HCT116 (cell line): ENCODE measurements at regions not wholly inside any gene's neighbourhood (a gene's known extent, or its start where the extent isn't known, plus 50 kb on each side); places are given as distances from the start of the nearest gene placed in this dataset.

ENCODE experiments used
- ATAC-seq: fragments of 200-7000 bp; cut with Tn5 transposase; 2 replicates; pipeline ENCODE4 v1.9.1; 2020; ENCODE audit warnings: mild to moderate bottlenecking, moderate library complexity
- BruUV-seq: library from RNA; stranded (reverse); fragments of 400-500 nt; replicated peaks from 2 replicates; lab custom pipeline; 2021; lab: Mats Ljungman, UMichigan
- CTCF ChIA-PET: fragments of 300-600 bp; sonication (Branson Sonifier 250); formaldehyde crosslinking; loops from one replicate; lab custom pipeline; 2021; ENCODE audit warnings: antibody characterized with exemption; lab: Charles Lee
- POLR2A ChIA-PET: fragments of 300-600, 350-600 bp; sonication (Branson Sonifier 250); formaldehyde crosslinking; loops from one replicate; lab custom pipeline; 2021; ENCODE audit warnings: antibody characterized with exemption; lab: Charles Lee
- RAD21 ChIA-PET, 2 experiments: fragments of 300-600 bp; sonication (Branson Sonifier 250); formaldehyde crosslinking; loops; one replicate each; lab custom pipeline; 2023; ENCODE audit warnings: low total read pairs in 2 of 2; ENCODE audit not compliant: uncharacterized antibody in 2 of 2, unreplicated experiment in 2 of 2, low non-redundant PET in 1 of 2; lab: Charles Lee
- DNase-seq: peaks from one replicate; pipeline ENCODE4 v3.0.0-alpha.2; 2010; ENCODE audit warnings: low read depth, low spot score
- H2AFZ ChIP-seq: fragments of 200-600 bp; shearing (Covaris generic), sonication (generic); 2 replicates; pipeline ENCODE4 v1.6.1; 2017; ENCODE audit warnings: low read depth, mixed run types, mixed read lengths, antibody characterized with exemption, low read length; ENCODE audit not compliant: poor library complexity, severe bottlenecking
- H3K27ac ChIP-seq: 2 replicates; pipeline ENCODE4 v1.5.1; 2012; ENCODE audit warnings: low read depth, low read length
- H3K27me3 ChIP-seq: fragments of 200-600 bp; sonication (generic); 2 replicates; pipeline ENCODE4 v1.6.1; 2016; ENCODE audit warnings: mixed run types, low read length, mixed read lengths; ENCODE audit not compliant: insufficient read depth
- H3K36me3 ChIP-seq, 2 experiments: fragments of 200-500 bp in 1 of 2; fragments of 200-600 bp in 1 of 2; sonication (Bioruptor generic) in 1 of 2; sonication (generic) in 1 of 2; 2 replicates each; pipeline versions ENCODE4 v1.5.1 to v1.6.1; 2014 to 2016; ENCODE audit warnings: low read length in 2 of 2, inconsistent platforms in 1 of 2, mixed read lengths in 1 of 2, mixed run types in 1 of 2; ENCODE audit not compliant: insufficient read depth in 2 of 2, control insufficient read depth in 1 of 2
- H3K4me1 ChIP-seq, 2 experiments: fragments of 200-600 bp in 1 of 2; sonication (generic) in 1 of 2; 2 replicates each; pipeline versions ENCODE4 v1.5.1 to v1.6.1; 2012 to 2017; ENCODE audit warnings: low read length in 2 of 2, inconsistent platforms in 1 of 2, mild to moderate bottlenecking in 1 of 2, mixed read lengths in 1 of 2, mixed run types in 1 of 2, moderate library complexity in 1 of 2; ENCODE audit not compliant: insufficient read depth in 2 of 2, control insufficient read depth in 1 of 2
- H3K4me2 ChIP-seq: fragments of 200-600 bp; sonication (generic); 2 replicates; pipeline ENCODE4 v1.6.1; 2017; ENCODE audit warnings: mixed run types, low read length, mixed read lengths
- H3K4me3 ChIP-seq, 2 experiments: fragments of 200-600 bp in 1 of 2; sonication (generic) in 1 of 2; replicated peaks in 1 of 2; 2 replicates each; pipeline ENCODE4 v1.5.1; 2011 to 2016; ENCODE audit warnings: low read length in 2 of 2, control low read depth in 1 of 2, low read depth in 1 of 2, mild to moderate bottlenecking in 1 of 2, mixed read lengths in 1 of 2, mixed run types in 1 of 2
- H3K79me2 ChIP-seq: fragments of 200-600 bp; sonication (generic); 2 replicates; pipeline ENCODE4 v1.6.1; 2017; ENCODE audit warnings: mild to moderate bottlenecking, mixed run types, low read length, moderate library complexity, mixed read lengths; ENCODE audit not compliant: insufficient read depth
- H3K9ac ChIP-seq: fragments of 200-600 bp; sonication (generic); 2 replicates; pipeline ENCODE4 v1.6.1; 2016; ENCODE audit warnings: low read length, mixed read lengths
- H3K9me2 ChIP-seq: fragments of 200-600 bp; sonication (generic), shearing (Covaris generic); 2 replicates; pipeline ENCODE4 v1.6.1; 2017; ENCODE audit warnings: mixed run types, mild to moderate bottlenecking, moderate library complexity; ENCODE audit not compliant: insufficient read depth
- H3K9me3 ChIP-seq, 2 experiments: fragments of 200-500 bp in 1 of 2; fragments of 200-600 bp in 1 of 2; sonication (Bioruptor generic) in 1 of 2; sonication (generic) in 1 of 2; 2 replicates each; pipeline ENCODE4 v1.6.1; 2014 to 2017; ENCODE audit warnings: low read length in 2 of 2, mixed read lengths in 2 of 2, inconsistent platforms in 1 of 2, low read depth in 1 of 2, mild to moderate bottlenecking in 1 of 2, mixed run types in 1 of 2, moderate library complexity in 1 of 2; ENCODE audit not compliant: control insufficient read depth in 1 of 2, insufficient read depth in 1 of 2
- H4K20me1 ChIP-seq: fragments of 200-600 bp; sonication (generic), shearing (Covaris generic); 2 replicates; pipeline ENCODE4 v1.6.1; 2017; ENCODE audit warnings: mixed run types, mild to moderate bottlenecking, moderate library complexity; ENCODE audit not compliant: insufficient read depth
- ATF3 ChIP-seq: IDR thresholded peaks from 2 replicates; pipeline ENCODE4 v1.6.1; 2012
- CBX3 ChIP-seq: IDR thresholded peaks from 2 replicates; pipeline ENCODE4 v1.6.1; 2012; ENCODE audit warnings: low read depth
- CEBPB ChIP-seq: IDR thresholded peaks from 2 replicates; pipeline ENCODE4 v1.6.1; 2012; ENCODE audit warnings: low read depth
- CTCF ChIP-seq, 3 experiments: fragments of 200-600 bp in 1 of 3; sonication (generic) in 1 of 3; IDR thresholded peaks in 2 of 3; conservative IDR thresholded peaks in 1 of 3; 2 replicates each; pipeline ENCODE4 v1.5.1; 2012 to 2017; ENCODE audit warnings: low read depth in 2 of 3, low read length in 2 of 3, antibody characterized with exemption in 1 of 3, borderline replicate concordance in 1 of 3, control low read depth in 1 of 3, mild to moderate bottlenecking in 1 of 3, mixed read lengths in 1 of 3, mixed run types in 1 of 3, moderate library complexity in 1 of 3; ENCODE audit not compliant: insufficient read depth in 1 of 3
- EGR1 ChIP-seq: IDR thresholded peaks from 2 replicates; pipeline ENCODE4 v1.6.1; 2012; ENCODE audit warnings: low read depth
- ELF1 ChIP-seq: IDR thresholded peaks from 2 replicates; pipeline ENCODE4 v1.6.1; 2012; ENCODE audit warnings: low read depth, borderline replicate concordance
- EZH2 ChIP-seq: fragments of 200-600 bp; sonication (generic); IDR thresholded peaks from 2 replicates; pipeline ENCODE4 v1.6.1; 2017; ENCODE audit warnings: antibody characterized with exemption, mixed run types
- EZH2phosphoT487 ChIP-seq: fragments of 200-600 bp; IDR thresholded peaks from 2 replicates; pipeline ENCODE4 v1.6.1; 2018; ENCODE audit warnings: antibody characterized with exemption, borderline replicate concordance
- JUND ChIP-seq: IDR thresholded peaks from 2 replicates; pipeline ENCODE4 v1.6.1; 2012
- MAX ChIP-seq: IDR thresholded peaks from 2 replicates; pipeline ENCODE4 v1.6.1; 2012
- POLR2A ChIP-seq: IDR thresholded peaks from 2 replicates; pipeline ENCODE4 v1.7.0; 2011; ENCODE audit warnings: borderline replicate concordance; ENCODE audit not compliant: insufficient read depth, insufficient read length; ENCODE audit errors: extremely low read depth
- RAD21 ChIP-seq: IDR thresholded peaks from 2 replicates; pipeline ENCODE4 v1.6.1; 2012; ENCODE audit warnings: low read depth, mild to moderate bottlenecking
- SP1 ChIP-seq: IDR thresholded peaks from 2 replicates; pipeline ENCODE4 v1.6.1; 2012; ENCODE audit warnings: low read depth
- SRF ChIP-seq: IDR thresholded peaks from 2 replicates; pipeline ENCODE4 v1.6.1; 2012; ENCODE audit warnings: low read depth
- YY1 ChIP-seq: IDR thresholded peaks from 2 replicates; pipeline ENCODE4 v1.6.1; 2011; ENCODE audit warnings: low read length, low read depth, moderate library complexity, mild to moderate bottlenecking; ENCODE audit not compliant: insufficient replicate concordance; ENCODE audit errors: extremely low read depth
- ZFX ChIP-seq: fragments of 450-650 bp; IDR thresholded peaks from 2 replicates; pipeline ENCODE4 v1.6.1; 2017
- ZNF274 ChIP-seq: fragments of 200-500 bp; sonication (Bioruptor generic); IDR thresholded peaks from 2 replicates; pipeline ENCODE4 v1.6.1; 2014; ENCODE audit warnings: mild to moderate bottlenecking, low read depth, low read length, inconsistent platforms
- intact Hi-C: fragments of 100-400 bp; cut with micrococcal nuclease; formaldehyde crosslinking; loops from 2 replicates; pipeline ENCODE4 v1.10.0; 2022

GRCh38 chr18:41024792-41025191, 930.2 kb upstream of the PIK3C3 start:
- CTCF ChIA-PET: no interaction called here
- POLR2A ChIA-PET: no interaction called here
- no peak overlapping the region for H3K4me2 ChIP-seq

More at GRCh38 chr18:41024792-41025191, 930.2 kb upstream of the PIK3C3 start:
- Histone ChIP-seq H3K27ac (no peak overlapping the region), H4K20me1 (no peaks in the 10 kb centered on the region), H3K9me2 (no peaks in the 10 kb centered on the region), H3K27me3 (no peaks in the 10 kb centered on the region), H3K9ac (no peak overlapping the region), H2AFZ (no peak overlapping the region), H3K79me2 (no peaks in the 10 kb centered on the region), H3K9me3 (peaks cover 4 to 10% of the 10 kb centered on the region in 2 experiments; a peak in 3 of 4 replicates), H3K36me3 (no peaks in the 10 kb centered on the region), H3K4me3 (no peak overlapping the region), H3K4me1 (no peaks in the 10 kb centered on the region)
- RAD21 ChIA-PET: no interaction called here
- BruUV-seq: no TSS peak
- intact Hi-C loops: no loop called here
- ATAC-seq (no peak), DNase-seq (no peak)
- TF ChIP-seq SP1 (no peak), ZFX (no peak), JUND (no peak), ZNF274 (no peak), CEBPB (no peak), CBX3 (no peak), EGR1 (no peak), EZH2 (no peak), POLR2A (no peak), ATF3 (no peak), SRF (no peak), ELF1 (no peak), RAD21 (no peak), YY1 (no peak), MAX (no peak), CTCF (IDR thresholded peaks at IDR 0.05 in 2 of 3, conservative IDR thresholded peaks at IDR 0.05 in 1 of 3; ENCODE audit: borderline replicate concordance in 1 of 3, insufficient read depth in 1 of 3, low read depth in 2 of 3, low read length in 2 of 3) (no peak), EZH2phosphoT487 (no peak)
